HG03103 (cell line): ENCODE measurements at regions not wholly inside any gene's neighbourhood (a gene's known extent, or its start where the extent isn't known, plus 50 kb on each side); places are given as distances from the start of the nearest gene placed in this dataset.
"Not testable (repeated sequence)": the region's sequence is repeated elsewhere in the genome, so short reads cannot be mapped to it uniquely, and the experiment has no call there.

ENCODE experiments used
- ATAC-seq: cut with Tn5 transposase; IDR thresholded peaks from one replicate; pipeline ENCODE4 v1.9.1; 2021; ENCODE audit warnings: low read depth; ENCODE audit not compliant: unreplicated experiment

- ATAC-seq, result no peak
Measured at GRCh38 chr12:91515944-91516694, 333.5 kb upstream of the DCN start.

- no peak for ATAC-seq
Measured at GRCh38 chr12:91513313-91513712, 330.7 kb upstream of the DCN start.

- ATAC-seq, result no peak
Measured at GRCh38 chr12:91511795-91512420, 329.3 kb upstream of the DCN start.

- no peak for ATAC-seq
Measured at GRCh38 chr12:91507754-91508153, 325.1 kb upstream of the DCN start.

GRCh38 chr12:91506452-91506851 lies 323.8 kb upstream of the DCN start:
- ATAC-seq, result no peak

- ATAC-seq, result no peak
Measured at GRCh38 chr12:91505006-91505405, 322.4 kb upstream of the DCN start.

- no peak for ATAC-seq
Measured at GRCh38 chr12:91502208-91502607, 319.6 kb upstream of the DCN start.

- ATAC-seq, result no peak
Measured at GRCh38 chr12:91496337-91496736, 313.7 kb upstream of the DCN start.

- ATAC-seq, result no peak
Measured at GRCh38 chr12:91493308-91493707, 310.7 kb upstream of the DCN start.

- ATAC-seq, result no peak
Measured at GRCh38 chr12:91492648-91493047, 310.0 kb upstream of the DCN start.

GRCh38 chr12:91490667-91491311 lies 308.2 kb upstream of the DCN start:
- no peak for ATAC-seq

GRCh38 chr12:91483471-91483985 lies 300.9 kb upstream of the DCN start:
- ATAC-seq, result no peak

- ATAC-seq, result no peak
Measured at GRCh38 chr12:91482231-91482630, 299.6 kb upstream of the DCN start.

- no peak for ATAC-seq
Measured at GRCh38 chr12:91478500-91478899, 295.9 kb upstream of the DCN start.

- no peak for ATAC-seq
Measured at GRCh38 chr12:91467686-91468085, 285.1 kb upstream of the DCN start.

- ATAC-seq, result no peak
Measured at GRCh38 chr12:91461061-91461460, 278.4 kb upstream of the DCN start.

GRCh38 chr12:91460469-91460868 lies 277.9 kb upstream of the DCN start:
- ATAC-seq, result no peak

GRCh38 chr12:91455321-91455720 lies 272.7 kb upstream of the DCN start:
- ATAC-seq, result no peak

- ATAC-seq, result no peak
Measured at GRCh38 chr12:91454179-91454578, 271.6 kb upstream of the DCN start.

GRCh38 chr12:91452464-91452863 lies 269.8 kb upstream of the DCN start:
- not testable (repeated sequence) for ATAC-seq
